ENCODE measurements at regions not wholly inside any gene's neighbourhood (a gene's known extent, or its start where the extent isn't known, plus 50 kb on each side); places are given as distances from the start of the nearest gene placed in this dataset.

DNA sequence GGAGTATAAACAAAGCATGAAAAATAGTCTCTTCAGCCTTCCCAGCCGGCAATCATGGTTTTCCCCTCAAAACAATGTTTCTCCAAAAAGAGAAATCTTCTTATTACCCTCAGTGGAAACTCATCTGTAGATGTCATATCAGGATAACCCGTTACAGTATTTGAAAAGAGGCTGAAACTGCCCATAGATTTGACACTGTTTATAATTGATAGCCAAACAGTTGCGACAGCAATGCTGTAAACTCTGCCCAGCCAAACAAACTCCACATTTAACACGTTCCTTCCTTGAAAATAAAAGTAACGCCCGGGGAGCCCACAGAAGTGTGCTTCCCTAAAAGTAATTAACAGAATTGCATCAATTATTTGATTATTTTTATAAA, 201.3 kb upstream of the FOXN3 start:
- TF ChIP-seq CTCF (conservative IDR thresholded peaks at IDR 0.05; ENCODE audit: low read depth, low read length) (no peak), EZH2 (IDR thresholded peaks at IDR 0.05; ENCODE audit: borderline replicate concordance, low read depth, low read length, poor library complexity, severe bottlenecking) (no peak)
